ENCODE measurements at regions not wholly inside any gene's neighbourhood (a gene's known extent, or its start where the extent isn't known, plus 50 kb on each side); places are given as distances from the start of the nearest gene placed in this dataset.
"Not testable (repeated sequence)": the region's sequence is repeated elsewhere in the genome, so short reads cannot be mapped to it uniquely, and the experiment has no call there.

DNA sequence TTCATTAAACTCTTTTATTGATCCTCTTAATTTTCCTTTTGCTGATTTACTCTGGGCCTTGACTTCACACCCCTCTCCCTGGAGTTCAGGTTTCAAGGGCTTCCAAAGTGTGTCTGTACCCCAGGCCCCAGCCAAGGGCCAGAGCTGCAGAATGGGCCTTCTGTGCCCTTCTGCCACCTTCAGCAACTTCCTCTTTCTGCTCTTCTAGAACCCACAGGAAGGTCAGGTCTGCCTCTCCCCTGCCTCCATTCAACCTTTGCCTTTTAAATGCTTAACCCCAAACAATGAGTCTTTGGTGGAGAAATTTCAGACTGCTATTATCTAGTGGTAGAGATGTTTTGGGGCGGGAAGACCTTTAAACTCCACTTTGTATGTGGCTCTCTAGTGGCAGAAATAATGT lies 63.1 kb downstream of the TSN start:
- no peak for DNase-seq (ENCODE audit: low spot score)

DNA sequence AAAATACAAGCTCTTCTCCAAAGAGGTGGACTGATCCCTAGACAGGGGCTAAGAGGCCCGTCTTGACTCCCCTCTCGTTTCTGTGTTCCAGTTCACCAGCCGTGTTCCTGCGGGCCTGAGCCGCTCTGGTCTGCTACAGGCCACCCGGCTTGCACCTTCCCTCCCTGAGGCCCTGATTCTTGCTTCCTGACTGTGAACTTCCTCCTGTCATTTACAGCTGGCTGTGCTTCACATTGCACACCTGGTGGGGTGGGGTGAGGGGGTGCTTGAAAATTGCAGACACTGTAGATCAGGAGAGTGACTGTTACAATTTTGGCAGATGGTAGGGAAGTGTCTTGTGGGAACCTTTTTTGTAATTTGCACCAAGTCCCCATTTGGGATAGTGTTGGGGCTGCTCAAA lies 64.4 kb downstream of the TSN start:
- DNase-seq (ENCODE audit: low spot score): no peak

GRCh38 chr2:121821476-121822158 lies 66.2 kb downstream of the TSN start:
- no peak for DNase-seq (ENCODE audit: low spot score)

DNA sequence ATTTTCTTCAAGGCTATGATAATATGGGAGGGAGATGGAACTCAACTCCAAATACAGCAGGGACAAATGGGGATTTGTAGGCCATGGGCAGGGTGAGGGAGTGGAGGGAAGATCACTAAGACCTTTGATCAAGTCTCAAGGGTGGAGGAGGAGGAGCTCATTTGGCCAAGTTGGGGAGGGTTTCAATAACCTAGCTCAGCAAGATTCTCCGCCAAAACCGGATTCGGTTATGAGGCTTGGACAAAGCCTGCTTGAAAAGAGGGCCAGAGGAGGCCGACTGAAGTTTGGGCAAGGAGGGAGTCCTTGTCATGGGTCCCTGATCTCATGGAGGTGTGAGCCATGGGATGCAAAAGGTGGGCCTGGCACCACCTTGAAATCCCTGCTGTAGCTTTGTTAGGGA lies 68.8 kb downstream of the TSN start:
- no peak for DNase-seq (ENCODE audit: low spot score)

DNA sequence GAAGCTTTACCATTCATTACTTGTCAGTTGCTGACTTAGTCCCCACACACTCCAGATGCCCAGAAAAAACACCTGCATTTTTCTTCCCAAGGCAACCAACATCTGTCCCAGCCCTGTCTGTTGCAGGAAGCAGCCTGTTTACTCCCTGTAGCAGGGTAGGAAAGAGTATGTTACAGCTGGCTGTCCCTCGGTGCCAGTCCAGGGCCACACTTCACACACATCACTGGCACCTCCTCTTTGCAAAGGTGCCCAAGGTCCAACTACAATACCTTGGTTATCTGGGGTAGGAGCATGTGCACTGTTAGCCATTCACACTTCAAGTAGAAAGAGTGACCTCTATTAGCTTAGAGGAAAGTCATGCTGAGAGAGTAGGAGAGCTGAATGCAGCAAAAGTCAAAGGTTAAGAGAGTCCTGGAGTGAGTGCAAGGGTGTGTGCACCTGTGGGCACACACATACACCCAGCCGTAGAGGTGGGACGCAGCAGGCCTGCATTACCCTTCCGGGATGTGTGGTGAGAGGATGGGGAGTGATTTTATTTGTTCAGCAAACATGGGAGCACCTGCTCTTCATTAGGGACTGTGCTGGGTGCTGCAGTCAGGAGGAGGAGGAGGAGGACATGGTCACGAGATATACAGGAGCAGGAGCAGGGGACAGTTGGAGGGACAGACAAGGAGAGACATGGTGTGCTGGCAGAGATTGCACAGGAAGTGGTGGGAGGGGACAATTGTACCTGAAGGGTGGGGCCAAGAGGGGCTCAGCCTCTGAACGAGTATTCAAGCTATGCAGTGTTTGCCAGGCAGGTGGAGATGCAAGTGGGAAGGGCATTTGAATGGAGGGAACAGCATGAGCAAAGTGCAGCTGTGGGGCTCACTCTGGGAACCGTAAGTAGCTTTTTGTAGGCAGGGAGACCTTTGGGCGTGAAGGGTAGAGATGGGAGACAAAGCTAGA lies 69.8 kb downstream of the TSN start:
- no peak for DNase-seq (ENCODE audit: low spot score)

DNA sequence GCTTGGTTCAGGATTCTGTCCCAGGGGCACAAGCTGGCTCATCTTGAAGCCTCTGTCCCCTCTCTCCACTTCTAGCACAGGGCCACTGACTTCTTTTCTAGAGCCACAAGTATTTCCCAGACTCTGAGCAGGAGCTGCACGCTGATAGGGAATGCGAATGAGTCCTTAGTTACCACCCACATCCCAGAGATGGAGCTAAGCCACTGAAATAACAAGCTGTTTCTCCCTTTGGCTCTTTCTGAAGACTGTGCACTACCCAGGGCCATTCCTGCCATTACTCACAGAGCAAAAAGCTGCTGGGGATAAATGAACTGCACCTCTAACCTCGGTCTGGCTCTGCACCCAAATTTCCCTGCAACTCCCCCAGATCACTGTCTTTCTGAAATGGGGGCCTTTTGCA lies 70.6 kb downstream of the TSN start:
- no peak for DNase-seq (ENCODE audit: low spot score)

DNA sequence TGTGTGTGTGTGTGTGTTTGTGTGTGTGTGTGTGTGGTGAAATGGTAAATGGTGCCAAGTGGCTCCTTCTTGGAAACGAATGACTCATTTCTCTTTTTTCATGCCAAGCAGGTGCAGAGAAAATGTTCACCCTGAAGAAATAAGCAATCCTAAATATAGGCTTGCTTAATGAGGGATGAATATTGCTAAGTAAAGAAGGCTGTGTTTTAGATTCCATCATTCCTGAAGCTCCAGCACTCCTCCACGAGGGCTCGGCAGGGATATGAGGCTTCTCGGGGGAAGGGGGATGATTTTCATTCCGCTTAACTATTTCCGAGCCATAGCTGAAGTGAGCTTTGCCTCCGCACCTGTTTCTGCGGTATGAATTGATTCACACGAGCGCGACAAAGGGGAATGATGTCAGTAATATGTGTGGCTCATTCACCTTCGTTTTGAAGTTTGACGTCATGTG lies 72.9 kb downstream of the TSN start:
- no peak for DNase-seq (ENCODE audit: low spot score)

- no peak for DNase-seq (ENCODE audit: low spot score)
Observed at GRCh38 chr2:121830809-121831208, 75.4 kb downstream of the TSN start.

- DNase-seq (ENCODE audit: low spot score): no peak
Observed at GRCh38 chr2:121831841-121832240, 76.4 kb downstream of the TSN start.

DNA sequence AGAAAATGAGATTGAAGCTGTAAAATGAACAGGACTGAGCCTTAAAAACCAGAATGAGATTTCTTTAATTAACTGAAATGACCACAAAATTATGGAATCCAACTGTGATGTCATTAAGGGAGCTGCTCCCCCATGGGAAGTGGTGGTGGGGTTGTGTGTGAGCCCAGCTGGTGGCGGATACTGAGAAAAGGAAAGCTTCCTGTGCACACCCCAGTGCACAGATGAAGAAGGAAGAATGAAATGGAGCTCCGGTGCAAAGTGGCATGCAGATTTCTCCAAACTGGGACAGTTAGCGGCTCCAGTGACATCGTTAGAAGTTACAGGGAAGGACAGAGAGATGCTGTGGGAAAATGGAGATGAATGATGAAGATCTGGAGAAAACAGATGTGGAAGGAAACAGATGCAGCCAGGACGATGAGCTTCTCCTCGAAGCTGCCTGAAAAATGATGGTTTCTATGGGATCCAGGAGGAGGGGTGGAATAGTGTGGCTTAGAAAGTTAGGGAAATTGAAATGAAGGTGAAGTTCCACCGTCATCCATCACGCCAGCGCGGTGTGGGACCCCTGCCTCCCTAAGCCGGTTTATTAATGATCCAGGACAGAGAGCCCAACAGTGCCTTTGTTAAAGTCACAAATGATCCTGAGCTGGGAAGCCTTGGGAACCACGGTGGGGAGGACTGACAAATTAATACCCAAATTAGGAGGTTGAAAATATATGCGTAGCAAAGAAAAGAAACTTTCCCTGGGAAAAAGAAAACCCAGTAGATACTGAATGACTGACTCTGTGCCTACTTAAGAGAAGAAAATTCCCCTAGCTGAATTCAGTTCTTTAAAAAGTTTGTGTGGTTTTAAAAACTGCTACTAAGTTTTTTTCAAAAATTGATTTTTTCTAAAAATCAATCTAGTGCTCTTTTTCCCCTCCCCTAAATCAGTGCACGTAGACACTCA lies 77.2 kb downstream of the TSN start:
- no peak for DNase-seq (ENCODE audit: low spot score)

DNA sequence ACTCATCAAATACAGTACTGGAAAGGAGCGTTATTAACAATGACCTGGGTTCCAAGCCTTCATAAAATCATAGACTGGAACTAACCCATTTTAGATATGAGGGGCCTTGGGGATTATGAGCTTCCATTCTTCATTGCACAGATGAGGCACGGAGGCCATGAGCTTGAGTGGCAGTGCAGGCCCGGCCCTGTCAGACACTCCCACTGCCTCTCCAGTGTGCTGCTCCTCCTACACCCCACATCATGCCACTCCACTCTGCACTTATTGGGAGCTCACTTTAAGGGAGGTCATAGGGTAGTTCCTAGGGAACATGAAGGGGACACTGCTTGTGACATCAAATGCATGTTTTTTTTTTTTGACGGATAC lies 77.9 kb downstream of the TSN start:
- no peak for DNase-seq (ENCODE audit: low spot score)

- no peak for DNase-seq (ENCODE audit: low spot score)
Observed at GRCh38 chr2:121836611-121837010, 81.2 kb downstream of the TSN start.

DNA sequence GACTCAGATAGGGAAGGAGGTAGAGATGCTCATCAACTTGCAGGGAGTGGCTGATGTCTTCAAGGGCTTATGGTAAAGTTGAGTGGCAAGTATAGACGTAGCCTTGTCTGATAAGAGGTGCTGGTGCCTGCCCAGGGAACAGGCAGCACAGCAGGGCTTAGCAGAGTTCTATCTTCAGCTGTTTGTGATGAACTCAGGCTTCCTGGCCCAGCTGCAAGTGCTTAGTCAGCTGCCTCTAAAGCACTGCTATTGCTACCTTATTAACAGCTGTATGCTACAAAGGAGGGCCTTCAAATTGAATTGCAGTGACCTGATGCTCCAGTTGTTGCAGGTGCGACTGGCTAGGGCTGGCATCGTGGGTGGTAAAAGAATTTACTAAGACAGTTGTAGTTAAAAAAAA lies 82.1 kb downstream of the TSN start:
- no peak for DNase-seq (ENCODE audit: low spot score)

DNA sequence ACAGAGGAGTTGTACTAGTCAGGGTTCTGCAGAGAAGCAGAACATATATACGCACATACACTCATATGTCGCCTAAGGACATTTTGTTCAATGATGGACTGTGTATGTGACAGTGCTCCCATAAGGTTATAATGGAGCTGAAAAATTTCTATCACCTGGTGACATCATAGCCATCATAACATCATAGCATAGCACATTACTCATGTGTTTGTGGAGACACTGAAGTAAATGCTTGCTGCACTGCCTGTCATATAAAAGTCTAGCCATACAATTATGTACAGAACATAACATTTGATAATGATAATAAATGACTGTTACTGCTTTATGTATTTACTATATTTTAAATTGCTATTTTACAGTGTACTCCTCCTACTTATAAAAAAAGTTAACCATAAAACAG lies 83.1 kb downstream of the TSN start:
- no peak for DNase-seq (ENCODE audit: low spot score)

GRCh38 chr2:121839584-121839983 lies 84.1 kb downstream of the TSN start:
- no peak for DNase-seq (ENCODE audit: low spot score)

- DNase-seq (ENCODE audit: low spot score): no peak
Observed at GRCh38 chr2:121849236-121849635, 93.8 kb downstream of the TSN start.

GRCh38 chr2:121853149-121853548 lies 97.7 kb downstream of the TSN start:
- DNase-seq (ENCODE audit: low spot score): not testable (repeated sequence)

- DNase-seq (ENCODE audit: low spot score): no peak
Observed at GRCh38 chr2:121855510-121855909, 100.1 kb downstream of the TSN start.

GRCh38 chr2:121856360-121856759 lies 100.9 kb downstream of the TSN start:
- DNase-seq (ENCODE audit: low spot score): no peak

- DNase-seq (ENCODE audit: low spot score): no peak
Observed at GRCh38 chr2:121858369-121858768, 102.9 kb downstream of the TSN start.

DNA sequence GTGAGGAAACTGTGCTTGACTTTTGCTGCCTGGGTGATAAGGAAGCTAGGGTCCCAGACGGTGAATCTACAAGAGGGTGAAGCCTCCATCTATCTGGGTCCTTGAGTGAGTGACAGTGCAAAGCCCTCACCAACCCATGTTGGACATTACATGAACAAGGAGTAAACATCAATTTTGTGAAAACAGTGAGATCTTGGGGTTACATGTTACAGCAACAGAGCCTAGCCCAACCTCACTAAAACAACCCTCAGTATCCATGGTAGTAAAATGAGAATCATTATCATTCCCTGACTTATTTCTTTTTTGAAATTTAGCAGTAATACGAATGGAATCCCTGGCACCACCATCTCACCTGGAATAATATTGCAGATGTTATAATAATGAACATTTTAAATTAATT lies 103.4 kb downstream of the TSN start:
- DNase-seq (ENCODE audit: low spot score): no peak

DNA sequence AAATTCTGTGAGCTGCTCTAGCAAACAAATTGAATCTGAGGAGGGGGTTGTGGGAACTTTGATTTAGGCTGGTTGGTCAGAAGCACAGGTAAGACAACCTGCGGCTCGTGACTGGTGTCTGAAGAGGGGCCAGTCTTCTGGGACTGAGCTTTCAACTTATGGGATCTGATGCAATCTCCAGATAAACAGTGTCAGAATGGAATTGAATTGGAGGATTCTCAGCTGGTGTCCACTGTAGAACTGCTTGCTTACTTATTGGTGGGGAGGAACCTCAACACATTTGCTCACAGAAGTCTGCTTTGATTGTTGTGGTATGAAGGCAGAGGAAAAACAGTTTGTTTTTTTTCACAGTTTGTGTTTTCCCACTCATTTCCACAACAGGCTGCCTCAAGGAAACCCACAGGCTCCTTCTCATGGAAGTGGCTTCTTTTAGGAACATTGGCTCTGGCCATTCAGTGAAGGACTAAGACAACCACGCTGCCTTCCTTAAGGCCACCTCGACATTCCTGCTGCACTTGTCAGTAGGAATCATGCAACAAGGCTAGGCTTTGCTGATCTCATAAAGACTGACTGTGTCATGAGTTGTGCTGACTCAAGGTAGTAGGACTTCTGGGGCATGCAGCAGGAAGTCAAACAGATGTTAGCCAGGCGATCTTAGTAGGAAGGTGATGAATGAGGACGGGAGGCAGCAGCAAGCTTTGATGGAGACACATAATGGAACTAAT lies 104.7 kb downstream of the TSN start:
- DNase-seq (ENCODE audit: low spot score): no peak

Data from CD4-positive, alpha-beta T cell treated with Interleukin-2 at 100 ng/mL for 4 hours (primary cell).